NCI-H146 treated with DMSO at 0.1 percent for 48 hours (cell line): ENCODE measurements at regions not wholly inside any gene's neighbourhood (a gene's known extent, or its start where the extent isn't known, plus 50 kb on each side); places are given as distances from the start of the nearest gene placed in this dataset.

ENCODE experiments used
- DNase-seq: peaks from one replicate; lab custom pipeline; 2025; ENCODE audit not compliant: unreplicated experiment; lab: John Stamatoyannopoulos, UW

DNA sequence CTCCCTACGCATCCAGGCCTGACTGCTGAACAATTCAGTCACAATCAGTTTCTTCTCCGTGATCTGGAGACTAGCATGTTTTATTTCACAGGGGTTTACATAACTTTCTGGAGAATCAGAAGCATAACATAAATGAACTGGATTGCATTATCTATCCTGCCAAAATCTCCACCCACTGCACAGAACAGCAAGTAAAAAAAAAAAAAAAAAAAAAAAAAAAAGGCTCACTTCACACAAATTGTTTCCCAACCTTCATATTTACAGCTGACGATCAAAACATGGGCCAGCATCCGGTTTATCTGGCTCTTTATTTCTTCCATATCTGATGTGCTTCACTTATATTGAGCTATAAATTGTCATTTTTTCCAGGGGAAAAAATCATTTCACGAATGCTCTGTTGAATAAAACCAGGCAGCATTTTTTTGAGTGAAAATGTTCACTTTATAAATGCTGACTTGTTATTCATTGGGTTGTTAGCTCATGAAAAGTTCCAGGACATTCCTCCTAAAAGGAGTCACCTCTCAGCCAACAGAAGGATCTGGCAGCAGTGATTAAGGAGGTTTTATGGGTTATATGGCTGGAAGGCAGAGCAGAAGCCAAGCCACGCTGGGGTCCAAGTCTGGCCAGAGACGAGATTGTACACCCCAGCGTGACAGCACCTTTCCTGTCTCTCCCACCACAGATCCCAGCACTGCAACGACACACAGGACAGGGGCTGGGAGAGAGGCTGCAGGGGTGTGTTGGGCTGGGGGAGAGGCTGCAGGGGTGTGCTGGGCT lies 51.2 kb upstream of the GLI2 start:
- DNase-seq, result no peak

DNA sequence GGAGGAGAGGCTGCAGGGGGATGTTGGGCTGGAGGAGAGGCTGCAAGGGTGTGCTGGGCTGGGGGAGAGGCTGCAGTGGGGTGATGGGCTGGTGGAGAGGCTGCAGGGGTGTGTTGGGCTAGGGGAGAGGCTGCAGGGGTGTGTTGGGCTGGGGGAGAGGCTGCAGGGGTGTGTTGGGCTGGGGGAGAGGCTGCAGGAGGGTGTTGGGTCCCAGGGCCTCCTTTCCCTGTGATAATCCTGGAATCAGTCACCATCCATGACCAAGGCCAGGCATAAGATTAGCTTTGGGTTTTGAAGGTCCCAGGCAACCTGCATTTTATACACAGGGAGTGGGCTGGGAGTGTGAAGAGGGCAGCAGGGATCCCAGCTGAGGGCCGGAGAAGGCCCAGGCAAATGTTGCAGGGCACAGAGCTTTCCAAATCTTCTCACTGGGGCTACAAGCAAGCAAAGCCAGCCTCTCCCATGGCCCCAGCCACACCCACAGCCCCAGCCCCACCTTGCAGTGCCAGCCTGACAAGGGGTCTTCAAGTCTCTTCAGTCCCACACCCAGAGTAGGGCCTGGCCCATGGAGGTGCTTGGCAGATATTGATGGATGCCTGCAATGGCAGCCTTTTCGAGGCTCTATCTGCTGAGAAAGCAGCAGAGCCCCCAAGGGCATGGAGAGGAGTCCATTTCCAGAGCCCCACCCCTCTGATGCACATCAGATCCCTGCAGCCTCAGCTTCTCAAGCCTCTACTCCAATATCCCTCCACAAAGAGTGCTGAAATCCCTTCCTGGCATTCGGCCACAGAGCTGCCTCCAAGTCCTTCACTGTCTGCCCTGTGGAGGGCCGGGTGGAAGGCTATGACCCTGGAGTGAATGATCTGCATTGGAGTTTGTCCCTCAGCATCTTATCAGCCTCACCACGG lies 50.3 kb upstream of the GLI2 start:
- DNase-seq, result no peak
